Stimulated activated CD4-positive, alpha-beta T cell treated with anti-CD3 and anti-CD28 coated beads, TNF-alpha, amount 100 ng/mL, for 48 hours (primary cell): ENCODE measurements at regions not wholly inside any gene's neighbourhood (a gene's known extent, or its start where the extent isn't known, plus 50 kb on each side); places are given as distances from the start of the nearest gene placed in this dataset.

Experiments
- DNase-seq, 3 donors: peaks; one replicate each; pipeline ENCODE4 v3.0.0-alpha.2; 2020; ENCODE audit warnings: low read depth in 3 of 3

DNA sequence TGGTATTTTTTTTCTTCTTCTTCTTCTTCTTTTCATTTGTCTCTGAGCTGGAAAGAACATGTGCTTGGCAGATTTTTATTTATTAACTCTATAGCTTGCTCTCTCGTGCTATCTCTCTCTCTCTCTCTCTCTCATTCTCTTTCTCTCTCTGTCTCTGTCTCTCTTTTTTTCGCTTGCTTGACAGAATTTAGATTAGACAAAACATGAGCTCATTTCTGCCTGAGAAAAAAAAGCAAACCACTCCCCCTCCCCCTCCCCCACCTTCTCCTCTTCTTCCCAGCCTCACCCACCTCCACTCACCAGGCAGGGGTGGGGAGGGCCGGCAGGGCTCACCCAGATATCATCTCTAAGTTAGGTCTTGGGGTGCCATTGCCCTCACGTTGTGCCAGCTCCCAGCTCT, 81.5 kb downstream of the PJA1 start:
- DNase-seq, result no peak

DNA sequence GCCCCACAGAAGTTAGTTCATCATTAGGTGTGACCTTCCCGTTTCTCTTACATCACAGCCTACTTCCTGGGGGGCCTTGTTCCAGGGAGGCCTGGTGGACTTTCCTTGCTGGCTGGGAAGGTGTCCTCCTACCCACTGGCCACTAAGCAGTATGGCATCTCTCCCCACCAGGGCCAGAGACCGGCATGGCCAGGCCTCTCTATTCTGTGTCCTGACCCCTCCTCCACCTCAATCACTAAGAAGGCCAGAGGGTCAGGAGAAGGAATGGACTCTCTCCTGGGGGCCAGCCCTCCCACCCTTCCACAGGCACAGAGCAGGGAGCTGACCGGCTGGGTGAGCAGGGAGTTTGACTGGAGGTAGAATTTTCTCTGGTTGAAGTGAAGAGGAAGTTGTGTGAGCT, 81.9 kb downstream of the PJA1 start:
- no peak for DNase-seq

DNA sequence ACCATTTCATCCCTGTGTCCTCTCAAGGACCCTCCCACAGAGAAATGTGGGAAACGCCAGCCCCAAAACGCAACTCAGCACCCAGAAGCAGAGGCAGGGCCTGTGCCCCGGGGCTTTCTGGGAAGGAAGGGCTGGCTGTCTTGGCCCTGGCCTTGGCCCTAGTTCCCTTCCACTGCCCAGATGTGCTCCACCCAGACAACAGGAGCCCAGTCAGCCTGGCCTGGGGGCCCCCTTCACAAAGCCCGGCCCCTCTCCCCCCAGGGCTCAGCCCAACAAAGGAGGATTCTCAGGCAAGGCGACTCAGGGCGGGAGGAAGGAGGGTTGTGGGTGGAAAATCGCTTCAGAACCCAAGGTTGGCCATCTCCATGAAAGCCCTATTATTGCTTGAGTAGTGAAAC, 82.5 kb downstream of the PJA1 start:
- no peak for DNase-seq

DNA sequence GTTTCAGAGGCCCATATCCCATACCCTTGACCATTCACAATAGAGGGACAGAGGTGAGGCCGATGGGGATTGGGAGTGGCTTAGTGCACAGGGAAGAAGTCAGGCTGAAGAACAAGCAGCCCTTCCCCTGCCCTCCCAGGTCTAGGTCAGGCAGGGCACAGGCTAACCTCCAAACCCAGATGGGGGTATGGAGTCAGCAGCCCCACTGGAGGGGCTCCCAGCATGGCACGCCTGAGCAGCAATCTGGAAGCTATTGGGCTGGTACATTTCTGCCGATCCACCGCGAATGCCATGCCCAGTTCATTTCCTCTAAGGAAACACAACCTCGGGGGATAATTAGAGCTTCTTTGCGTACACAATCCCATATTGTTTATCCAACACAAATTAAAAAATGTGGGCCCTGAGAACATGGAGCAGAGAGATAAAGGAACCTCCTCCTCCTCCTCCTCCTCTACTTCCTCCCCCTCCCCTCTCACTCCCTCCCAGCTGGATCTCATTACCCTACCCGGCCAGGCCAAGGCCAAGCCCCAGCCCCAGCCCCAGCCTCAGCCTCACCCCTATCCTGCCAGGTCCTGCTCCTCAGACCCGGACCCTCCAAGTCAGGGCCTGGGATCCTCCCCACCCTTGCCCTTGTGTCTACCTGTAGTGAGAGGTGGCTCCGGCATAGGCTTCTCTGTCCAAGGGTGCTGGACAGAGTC, 83.0 kb downstream of the PJA1 start:
- DNase-seq, result no peak

DNA sequence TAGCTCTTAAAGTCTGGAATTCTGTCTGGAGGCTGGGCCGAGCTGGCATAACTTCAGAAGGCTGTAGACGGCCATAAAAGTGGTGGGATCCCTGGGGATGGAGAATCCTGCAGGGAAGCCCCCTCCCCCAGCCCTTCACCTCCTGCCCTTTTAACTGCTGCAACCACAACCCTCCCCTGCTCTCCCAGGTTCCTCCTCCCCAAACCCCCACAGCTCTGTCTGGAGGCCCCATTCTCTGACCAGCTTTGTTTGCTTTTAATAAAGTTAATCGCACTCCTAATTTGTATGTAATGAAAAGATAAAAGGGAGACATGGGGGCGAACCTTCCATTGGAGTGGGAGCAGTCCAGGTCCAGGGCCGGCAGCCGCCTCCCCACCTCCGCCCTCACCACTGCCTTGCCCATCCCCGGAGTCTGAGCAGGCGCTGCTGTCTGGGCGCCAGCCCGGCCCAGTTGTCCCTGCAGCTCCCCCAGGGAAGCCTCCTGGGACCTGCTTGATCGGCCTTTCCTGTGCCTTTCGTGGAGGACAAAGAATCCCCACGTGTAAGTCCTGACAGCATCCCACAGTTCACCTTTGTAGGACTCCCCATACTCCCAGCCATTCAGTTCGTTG, 84.3 kb downstream of the PJA1 start:
- no peak for DNase-seq

DNA sequence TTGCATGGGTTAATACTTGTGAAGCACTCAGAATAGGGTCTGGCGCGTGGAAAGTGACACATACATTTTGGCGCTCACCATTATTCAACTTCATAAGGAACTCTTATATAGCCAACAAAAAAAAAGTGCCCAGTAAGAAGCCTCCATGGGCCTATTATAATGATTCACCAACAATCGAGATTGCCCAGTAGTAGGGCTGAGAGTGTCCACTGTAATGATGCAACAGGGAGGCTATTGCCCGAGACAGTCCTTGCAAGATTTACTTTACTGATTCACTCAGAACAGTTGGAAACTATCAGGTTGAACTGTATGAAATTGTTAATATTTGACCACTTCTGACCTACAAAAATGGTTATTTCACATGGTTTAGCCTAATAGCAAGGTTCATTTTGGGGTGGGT, 86.0 kb downstream of the PJA1 start:
- DNase-seq, result no peak

- no peak for DNase-seq
These were observed 87.3 kb downstream of the PJA1 start for GRCh38 chrX:69077895-69078455.

- no peak for DNase-seq
These were observed 89.2 kb downstream of the PJA1 start for GRCh38 chrX:69076088-69076487.

- no peak for DNase-seq
These were observed 90.5 kb downstream of the PJA1 start for GRCh38 chrX:69074726-69075125.

DNA sequence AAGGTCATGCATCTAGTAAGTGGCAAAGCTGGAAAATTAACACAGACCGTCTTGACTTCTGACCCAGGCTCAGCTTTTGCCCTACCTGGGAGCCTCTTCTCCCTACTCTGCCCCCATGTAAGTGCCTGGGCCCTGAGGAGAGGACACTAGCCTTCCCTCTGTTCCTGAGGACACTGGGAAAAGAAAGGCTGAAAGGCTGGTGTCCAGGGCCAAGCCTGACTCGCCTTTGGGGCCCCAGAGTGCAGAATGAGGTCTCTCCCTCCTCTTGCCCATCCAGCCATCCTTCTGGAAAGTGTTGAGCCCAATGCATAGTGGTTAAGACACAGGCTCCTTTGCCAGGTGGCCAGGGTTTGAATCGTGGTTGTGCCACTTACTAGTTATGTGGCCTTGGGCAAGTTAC, 91.5 kb downstream of the PJA1 start:
- DNase-seq, result no peak

DNA sequence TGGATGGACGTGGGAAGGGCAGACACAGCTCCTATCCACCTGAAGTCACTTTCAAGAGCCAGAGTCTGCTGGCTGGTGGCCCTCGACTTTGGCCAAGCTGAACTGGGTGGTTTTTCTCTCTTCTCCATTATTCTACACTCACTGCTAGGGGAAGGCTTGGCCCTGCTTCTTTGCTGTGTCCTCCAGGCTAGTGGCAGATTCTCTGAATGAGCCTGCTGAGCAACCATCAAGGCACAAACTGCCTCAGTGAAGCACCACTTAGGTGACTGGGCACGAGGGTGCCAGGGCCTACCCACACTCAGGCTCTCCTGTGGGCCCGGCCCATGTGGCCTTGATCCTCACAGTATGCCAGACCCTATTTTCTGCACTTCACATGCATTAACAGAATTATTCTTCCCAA, 92.0 kb downstream of the PJA1 start:
- no peak for DNase-seq

GRCh38 chrX:69072486-69073006, 92.7 kb downstream of the PJA1 start:
- DNase-seq, result no peak

DNA sequence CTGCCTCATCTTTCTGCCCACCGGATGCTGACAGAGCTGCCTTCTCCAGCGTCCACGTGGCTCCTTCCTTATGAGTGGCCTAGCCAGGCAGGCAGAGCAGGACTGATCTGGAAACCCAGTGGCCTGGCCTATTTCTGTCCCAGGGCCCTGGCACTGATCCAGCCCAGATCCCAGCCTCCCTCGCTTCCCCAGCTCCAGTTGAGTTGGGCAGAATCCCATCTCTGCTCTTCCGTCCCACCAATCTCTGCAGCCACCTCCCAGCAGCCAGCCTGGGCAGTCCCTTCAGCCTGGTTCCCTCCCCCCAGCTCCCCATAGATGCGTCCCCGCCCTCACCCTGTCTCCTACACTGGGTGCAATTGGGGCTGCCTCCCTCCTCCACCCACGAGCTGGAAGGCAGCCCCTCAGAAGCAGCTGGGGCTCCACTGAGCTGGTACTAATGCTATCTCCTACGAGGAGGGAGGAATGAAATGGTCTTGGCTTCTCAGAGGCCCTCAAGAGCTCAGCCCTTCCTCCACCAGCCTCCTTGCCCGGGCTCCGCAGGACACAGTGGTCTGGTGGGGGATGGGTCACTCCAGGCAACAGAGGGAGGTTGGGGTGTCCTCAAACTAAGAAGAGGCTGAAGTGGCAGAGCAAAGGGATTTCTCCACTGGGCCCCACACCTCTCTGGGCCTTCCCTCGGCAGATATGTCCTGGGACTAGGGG, 94.2 kb downstream of the PJA1 start:
- DNase-seq, result no peak

DNA sequence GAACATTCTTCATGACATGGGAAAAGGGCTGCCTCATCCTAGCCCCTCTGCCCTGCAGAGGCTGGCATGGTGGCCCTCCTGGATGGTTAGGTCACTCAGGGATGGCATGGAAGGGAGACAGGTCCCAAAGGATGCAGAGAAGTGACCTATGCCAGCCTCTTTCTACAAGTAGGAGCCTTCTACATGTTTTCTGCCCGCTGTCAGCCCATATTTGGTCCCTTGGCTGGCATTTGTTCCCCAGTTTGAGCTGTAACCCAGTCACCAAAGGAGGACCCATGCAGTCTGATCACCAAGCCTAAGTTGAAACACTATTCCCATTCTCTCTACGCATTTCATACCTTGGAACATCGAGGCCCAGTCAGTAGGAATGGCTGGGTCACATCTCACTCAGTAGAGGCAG, 95.4 kb downstream of the PJA1 start:
- no peak for DNase-seq

DNA sequence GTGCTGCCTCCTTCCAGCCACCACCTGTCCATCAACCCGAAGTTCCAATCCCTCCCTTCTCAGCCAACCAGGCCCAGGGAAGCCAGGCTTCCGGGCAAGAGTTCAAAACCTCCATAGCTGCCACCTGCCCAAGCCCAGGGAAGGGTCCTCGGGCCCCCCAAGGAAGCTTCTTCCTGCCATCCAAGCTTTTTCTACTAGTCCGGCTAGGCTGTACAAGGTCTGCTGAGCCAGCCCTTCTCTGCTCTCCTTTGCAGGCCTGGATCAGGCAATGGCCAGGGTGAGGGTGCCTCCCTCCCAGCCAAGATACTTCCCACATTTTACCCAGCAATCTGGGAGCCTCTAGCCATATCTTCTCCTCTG, 96.2 kb downstream of the PJA1 start:
- no peak for DNase-seq

DNA sequence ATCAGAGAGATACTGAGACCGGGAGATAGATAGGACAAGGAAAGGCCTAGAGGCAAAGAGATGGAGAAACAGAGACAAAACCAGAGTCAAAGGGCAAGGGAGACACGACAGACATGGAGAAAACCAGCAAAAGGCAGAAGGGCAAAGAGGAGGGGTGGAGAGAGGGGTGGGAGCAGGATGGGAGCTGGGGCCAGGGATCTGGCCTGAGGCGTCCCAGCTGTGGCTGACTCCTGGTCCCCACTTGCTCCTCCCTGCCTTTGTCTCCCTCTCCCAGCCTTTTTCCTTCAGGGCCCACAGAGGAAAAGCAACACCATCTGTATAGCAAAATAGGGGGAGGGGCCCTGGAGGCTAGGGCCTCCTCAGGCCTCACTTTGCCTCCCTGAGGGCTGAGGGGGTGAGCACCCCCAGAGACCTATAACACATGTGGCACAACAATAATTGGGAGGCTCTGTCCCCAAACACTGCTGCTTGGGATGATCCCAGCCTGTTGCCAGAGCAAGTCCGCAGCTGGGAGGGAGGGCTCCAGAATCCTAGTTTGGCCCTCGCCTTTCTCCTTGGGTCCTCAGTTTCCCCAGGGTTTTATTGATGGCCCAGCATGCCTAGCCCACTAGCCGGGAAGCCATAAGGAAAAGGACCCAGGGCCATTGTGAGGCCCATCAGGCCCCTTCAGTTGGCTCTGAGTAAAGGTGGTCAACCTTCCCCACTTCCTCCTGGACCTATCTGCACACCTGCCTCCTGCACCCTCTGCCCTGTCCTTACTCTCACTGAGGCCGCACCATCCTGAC, 96.8 kb downstream of the PJA1 start:
- no peak for DNase-seq

- no peak for DNase-seq
These were observed 97.4 kb downstream of the PJA1 start for GRCh38 chrX:69067841-69068240.

- no peak for DNase-seq
These were observed 98.2 kb downstream of the PJA1 start for GRCh38 chrX:69066966-69067525.

DNA sequence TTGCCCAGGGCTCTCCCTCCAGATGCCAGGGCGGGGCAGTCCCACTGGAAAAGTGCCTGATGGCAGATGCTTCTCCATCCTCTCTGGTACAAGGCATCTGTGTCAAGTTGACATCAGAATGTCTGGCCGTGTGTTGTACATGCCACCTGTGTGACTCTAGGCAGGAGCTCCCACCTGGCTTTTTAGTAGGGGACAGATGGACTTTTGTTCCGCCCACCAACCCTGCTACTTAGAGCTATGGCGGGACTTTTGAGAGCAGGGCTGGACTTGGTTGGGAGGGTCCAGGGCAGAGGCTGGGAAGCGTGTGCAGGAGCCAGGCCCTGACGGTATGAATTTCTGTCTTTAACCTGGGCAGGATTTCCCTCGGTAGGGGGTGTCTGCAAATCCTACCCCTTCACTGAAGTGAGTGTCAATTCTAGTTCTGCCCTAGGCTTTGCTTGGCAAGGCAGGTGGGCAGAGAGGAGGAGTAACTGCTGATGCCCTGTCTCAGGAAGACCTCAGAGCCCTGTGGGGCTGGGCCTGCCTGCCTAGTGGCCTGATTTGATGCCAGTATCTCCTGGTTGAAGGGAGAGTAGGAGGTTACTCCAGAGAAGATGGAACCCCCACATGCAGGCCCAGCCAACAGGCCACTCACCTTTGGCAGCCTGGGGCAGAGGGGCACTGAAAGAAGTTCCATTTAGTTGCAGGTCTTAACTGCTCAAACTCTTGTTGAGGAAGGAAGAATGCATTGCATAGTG, 99.1 kb downstream of the PJA1 start:
- DNase-seq, result no peak

- DNase-seq, result no peak
These were observed 99.8 kb downstream of the PJA1 start for GRCh38 chrX:69065451-69065850.

- no peak for DNase-seq
These were observed 101.8 kb downstream of the PJA1 start for GRCh38 chrX:69063486-69063885.
